NCI-H524 treated with DMSO at 0.1 percent for 48 hours (cell line): ENCODE measurements at regions not wholly inside any gene's neighbourhood (a gene's known extent, or its start where the extent isn't known, plus 50 kb on each side); places are given as distances from the start of the nearest gene placed in this dataset.
"Not testable (repeated sequence)": the region's sequence is repeated elsewhere in the genome, so short reads cannot be mapped to it uniquely, and the experiment has no call there.

Experiments
- DNase-seq: peaks from one replicate; lab custom pipeline; 2025; lab: John Stamatoyannopoulos, UW

DNA sequence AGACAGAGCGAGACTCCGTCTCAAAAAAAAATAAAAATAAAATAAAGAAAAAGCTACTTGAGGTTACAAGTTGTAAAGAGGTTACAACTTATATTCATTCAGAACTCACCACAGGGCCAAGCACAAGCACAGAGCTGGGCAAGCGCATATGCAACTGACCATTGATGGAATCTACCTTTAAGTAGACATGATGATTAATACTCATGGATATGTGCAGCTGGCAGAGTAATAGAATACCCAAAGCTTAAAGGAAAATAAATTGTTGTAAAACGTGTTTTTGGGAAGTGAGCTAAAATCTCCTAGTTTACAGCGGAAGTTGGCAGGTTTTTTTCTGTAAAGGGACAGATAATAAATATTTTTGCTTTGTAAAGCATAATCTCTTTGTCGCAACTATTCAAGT lies 111.6 kb downstream of the TMEM168 start:
- no peak for DNase-seq

- not testable (repeated sequence) for DNase-seq
These were observed 100.6 kb downstream of the TMEM168 start for GRCh38 chr7:112689466-112690177.

GRCh38 chr7:112692333-112692732 lies 97.9 kb downstream of the TMEM168 start:
- DNase-seq, result no peak

DNA sequence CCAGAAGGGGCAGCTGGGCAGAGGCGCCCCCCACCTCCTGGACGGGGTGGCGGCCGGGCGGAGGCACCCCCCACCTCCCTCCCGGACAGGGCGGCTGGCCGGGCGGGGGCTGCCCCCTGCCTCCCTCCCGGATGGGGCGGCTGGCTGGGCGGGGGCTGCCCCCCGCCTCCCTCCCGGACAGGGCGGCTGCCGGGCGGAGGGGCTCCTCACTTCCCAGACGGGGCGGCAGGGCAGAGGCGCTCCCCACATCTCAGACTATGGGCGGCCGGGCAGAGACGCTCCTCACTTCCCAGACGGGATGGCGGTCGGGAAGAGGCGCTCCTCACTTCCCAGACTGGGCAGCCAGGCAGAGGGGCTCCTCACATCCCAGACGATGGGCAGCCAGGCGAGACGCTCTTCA lies 93.0 kb downstream of the TMEM168 start:
- DNase-seq, result not testable (repeated sequence)

DNA sequence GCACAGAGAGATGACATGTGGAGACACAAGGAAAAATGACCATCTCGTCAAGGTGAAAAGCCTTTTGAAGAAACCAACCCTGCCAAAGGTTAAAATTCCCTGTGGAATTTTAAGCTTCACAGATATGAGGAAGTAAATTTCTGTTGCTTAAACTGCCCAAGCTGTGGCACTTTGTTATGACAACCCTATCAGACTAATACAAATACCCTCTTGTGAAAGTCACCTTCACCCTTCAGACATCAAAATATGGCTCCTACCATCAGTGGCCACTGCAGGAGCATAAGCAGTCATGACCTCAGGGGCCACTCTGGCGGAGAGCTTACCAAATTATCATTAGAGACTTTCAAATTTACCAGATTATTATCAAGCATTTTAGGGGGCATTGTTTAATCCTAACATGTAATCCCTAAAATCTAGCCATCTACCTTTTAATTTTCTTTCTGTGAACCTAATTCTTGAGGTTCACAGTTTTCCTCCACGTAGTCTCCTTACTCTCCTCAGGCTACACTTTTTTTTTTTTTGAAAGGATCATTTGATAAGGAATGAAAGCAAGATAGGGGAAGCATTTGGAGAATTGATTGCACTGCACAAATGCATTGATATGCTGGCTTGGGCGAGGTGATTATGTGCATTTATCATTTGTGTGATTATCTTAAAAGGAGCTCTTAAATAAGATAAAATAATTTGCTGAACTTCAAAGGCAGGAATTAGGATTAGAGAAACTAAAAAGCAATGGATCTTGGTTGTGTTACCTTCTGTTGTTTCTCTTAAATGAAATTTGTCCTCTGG lies 90.3 kb downstream of the TMEM168 start:
- DNase-seq, result no peak

- DNase-seq, result no peak
These were observed 88.7 kb downstream of the TMEM168 start for GRCh38 chr7:112701456-112701855.

DNA sequence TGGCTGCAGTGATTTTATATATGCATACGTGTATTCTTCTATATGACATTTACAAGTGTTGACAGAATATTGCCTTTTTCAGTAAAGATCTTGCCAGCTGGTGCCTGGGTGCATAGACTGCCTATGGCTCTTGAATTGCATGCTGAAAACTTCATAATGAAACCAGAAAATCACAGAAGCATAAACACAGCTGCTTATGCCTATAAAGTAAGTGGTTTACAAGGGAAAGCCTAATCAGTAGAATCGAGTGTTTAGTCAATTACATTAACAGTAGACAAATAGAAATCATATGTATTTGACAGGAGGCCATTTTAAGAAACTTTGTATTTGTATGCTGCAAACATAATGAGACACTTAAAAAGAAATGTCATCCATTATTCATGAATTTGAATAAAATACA lies 82.5 kb downstream of the TMEM168 start:
- no peak for DNase-seq

DNA sequence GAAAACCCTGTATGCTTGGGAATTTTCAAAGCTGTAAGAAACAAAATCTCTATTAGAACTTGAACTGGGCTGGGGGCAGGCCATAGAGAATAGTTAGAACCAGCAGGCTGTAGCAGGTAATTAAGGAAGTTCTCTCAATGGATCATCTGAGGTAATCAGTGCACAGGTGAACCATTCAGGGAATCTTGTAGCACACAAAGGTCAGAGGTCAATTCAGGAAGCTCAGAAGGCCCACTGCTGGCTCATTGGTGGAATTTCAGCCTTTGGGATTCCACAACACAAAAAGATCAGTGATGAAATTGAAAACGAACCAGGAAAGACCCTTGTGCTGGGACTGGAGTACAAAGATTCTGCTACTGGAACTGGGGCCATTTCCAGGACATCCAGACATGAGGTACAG lies 82.0 kb downstream of the TMEM168 start:
- no peak for DNase-seq
